ENCODE measurements at regions not wholly inside any gene's neighbourhood (a gene's known extent, or its start where the extent isn't known, plus 50 kb on each side); places are given as distances from the start of the nearest gene placed in this dataset.
"Not testable (repeated sequence)": the region's sequence is repeated elsewhere in the genome, so short reads cannot be mapped to it uniquely, and the experiment has no call there.

GRCh38 chr6:166703149-166703710 is 76.2 kb upstream of the RPS6KA2 start:
- no peak for DNase-seq (ENCODE audit: low read depth in 2 of 2)

- not testable (repeated sequence) for DNase-seq (ENCODE audit: low read depth in 2 of 2)
These were observed 74.4 kb upstream of the RPS6KA2 start for GRCh38 chr6:166701424-166701823.

- not testable (repeated sequence) for DNase-seq (ENCODE audit: low read depth in 2 of 2)
These were observed 73.8 kb upstream of the RPS6KA2 start for GRCh38 chr6:166700871-166701270.

GRCh38 chr6:166697113-166697512 is 70.1 kb upstream of the RPS6KA2 start:
- DNase-seq (ENCODE audit: low read depth in 2 of 2): no peak

- no peak for DNase-seq (ENCODE audit: low read depth in 2 of 2)
These were observed 66.8 kb upstream of the RPS6KA2 start for GRCh38 chr6:166693880-166694279.

- no peak for DNase-seq (ENCODE audit: low read depth in 2 of 2)
These were observed 65.8 kb upstream of the RPS6KA2 start for GRCh38 chr6:166692723-166693302.

- peak; percentile 38 to 47 for DNase-seq (ENCODE audit: low read depth in 2 of 2)
These were observed 64.7 kb upstream of the RPS6KA2 start for GRCh38 chr6:166691746-166692145.

- DNase-seq (ENCODE audit: low read depth in 2 of 2): peak; percentile 34 to 70
These were observed 64.1 kb upstream of the RPS6KA2 start for GRCh38 chr6:166691199-166691598.

- DNase-seq (ENCODE audit: low read depth in 2 of 2): no peak
These were observed 62.6 kb upstream of the RPS6KA2 start for GRCh38 chr6:166689687-166690086.

GRCh38 chr6:166688901-166689300 is 61.9 kb upstream of the RPS6KA2 start:
- no peak for DNase-seq (ENCODE audit: low read depth in 2 of 2)

GRCh38 chr6:166687879-166688205 is 60.8 kb upstream of the RPS6KA2 start:
- no peak for DNase-seq (ENCODE audit: low read depth in 2 of 2)

GRCh38 chr6:166687070-166687878 is 60.2 kb upstream of the RPS6KA2 start:
- DNase-seq (ENCODE audit: low read depth in 2 of 2): no peak

GRCh38 chr6:166686317-166686716 is 59.3 kb upstream of the RPS6KA2 start:
- DNase-seq (ENCODE audit: low read depth in 2 of 2): no peak

- no peak for DNase-seq (ENCODE audit: low read depth in 2 of 2)
These were observed 57.8 kb upstream of the RPS6KA2 start for GRCh38 chr6:166684866-166685265.

- no peak for DNase-seq (ENCODE audit: low read depth in 2 of 2)
These were observed 57.1 kb upstream of the RPS6KA2 start for GRCh38 chr6:166684170-166684569.

- DNase-seq (ENCODE audit: low read depth in 2 of 2): peak in 1 of 2 donors; percentile 64
These were observed 56.4 kb upstream of the RPS6KA2 start for GRCh38 chr6:166683477-166683876.

- DNase-seq (ENCODE audit: low read depth in 2 of 2): no peak
These were observed 52.5 kb upstream of the RPS6KA2 start for GRCh38 chr6:166679566-166679965.

GRCh38 chr6:166678426-166678825 is 51.4 kb upstream of the RPS6KA2 start:
- DNase-seq (ENCODE audit: low read depth in 2 of 2): peak in 1 of 2 donors; percentile 38

GRCh38 chr6:166677941-166678340 is 50.9 kb upstream of the RPS6KA2 start:
- no peak for DNase-seq (ENCODE audit: low read depth in 2 of 2)

All from lung microvascular endothelial cell (primary cell).